Stimulated activated CD8-positive, alpha-beta memory T cell treated with anti-CD3 and anti-CD28 coated beads, Interleukin-15, amount 100 ng/mL, for 1 hour (primary cell): ENCODE measurements at regions not wholly inside any gene's neighbourhood (a gene's known extent, or its start where the extent isn't known, plus 50 kb on each side); places are given as distances from the start of the nearest gene placed in this dataset.
"Not testable (repeated sequence)": the region's sequence is repeated elsewhere in the genome, so short reads cannot be mapped to it uniquely, and the experiment has no call there.

ENCODE experiments used
- DNase-seq: peaks from one replicate; pipeline ENCODE4 v3.0.0-alpha.2; 2020; ENCODE audit warnings: low read depth

DNA sequence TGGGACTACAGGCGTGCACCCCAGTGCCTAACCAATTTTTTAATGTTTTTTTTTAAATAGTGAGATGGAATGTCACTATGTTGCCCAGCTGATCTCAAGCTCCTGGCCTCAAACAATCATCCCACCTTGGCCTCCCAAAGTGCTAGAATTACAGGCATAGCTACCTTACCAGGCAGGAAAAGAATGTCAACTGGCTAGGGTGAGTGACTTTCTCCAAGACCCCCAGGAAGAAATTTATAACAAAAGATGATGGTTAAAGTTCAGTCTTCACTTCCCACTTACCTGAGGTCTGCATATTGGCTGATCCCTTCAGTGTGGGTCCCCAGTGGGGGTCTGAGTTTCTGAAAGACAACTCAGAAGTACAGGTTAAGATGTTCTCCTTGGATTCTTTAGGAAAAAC is 893.0 kb downstream of the UQCRFS1 start:
- DNase-seq = no peak

DNA sequence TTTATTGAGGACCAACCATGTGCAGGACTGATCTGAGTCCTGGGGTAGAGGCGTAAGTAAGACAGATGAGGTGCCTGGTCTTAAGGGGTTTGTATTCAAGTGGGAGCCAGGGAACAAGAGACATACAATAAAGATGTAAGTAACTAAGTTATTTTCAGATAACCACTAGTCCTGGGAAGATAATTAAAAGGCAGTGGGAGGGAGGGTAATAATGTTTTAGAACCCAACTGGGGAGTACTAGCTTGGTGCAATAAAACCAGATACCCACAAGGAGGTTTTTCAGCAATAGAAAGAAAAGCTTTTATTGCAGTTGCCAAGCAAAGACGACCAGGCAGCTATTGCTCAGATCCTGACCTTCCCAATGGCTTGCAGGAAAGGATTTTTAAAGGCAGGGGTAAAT is 893.7 kb downstream of the UQCRFS1 start:
- DNase-seq = no peak

DNA sequence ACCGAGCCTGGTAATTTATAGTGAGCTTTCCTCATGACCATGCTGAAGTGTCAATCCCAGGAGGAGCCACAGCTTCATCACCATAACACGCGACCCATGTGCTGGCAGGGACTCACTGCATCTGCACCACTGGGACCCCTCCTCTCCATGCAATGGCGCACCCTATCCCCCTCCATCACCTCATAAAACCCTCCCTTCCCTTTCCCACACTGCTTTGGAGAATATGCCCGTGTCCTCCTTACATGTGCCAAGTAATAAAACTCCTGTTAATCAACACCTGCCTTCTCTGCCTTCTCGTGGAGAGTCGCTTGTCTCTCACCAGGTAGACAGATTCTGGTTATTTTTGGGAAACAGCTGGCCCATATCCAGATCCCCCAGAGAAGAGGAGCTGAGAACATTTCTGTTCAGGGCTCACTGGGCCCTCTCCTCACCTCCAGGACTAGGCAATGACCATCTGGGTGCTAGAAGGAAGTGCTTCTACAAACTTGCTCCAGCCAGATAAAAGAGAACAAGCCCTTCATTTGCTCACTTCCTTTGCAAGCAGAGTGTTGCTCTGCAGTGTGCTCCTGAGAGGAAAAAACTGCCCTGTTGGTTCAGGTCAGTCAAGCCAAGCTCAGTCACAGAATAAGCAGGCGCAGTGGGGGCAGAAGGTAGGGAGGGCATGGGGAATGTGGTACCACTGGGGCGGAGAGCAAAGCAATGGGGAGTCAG is 894.3 kb downstream of the UQCRFS1 start:
- no peak for DNase-seq

DNA sequence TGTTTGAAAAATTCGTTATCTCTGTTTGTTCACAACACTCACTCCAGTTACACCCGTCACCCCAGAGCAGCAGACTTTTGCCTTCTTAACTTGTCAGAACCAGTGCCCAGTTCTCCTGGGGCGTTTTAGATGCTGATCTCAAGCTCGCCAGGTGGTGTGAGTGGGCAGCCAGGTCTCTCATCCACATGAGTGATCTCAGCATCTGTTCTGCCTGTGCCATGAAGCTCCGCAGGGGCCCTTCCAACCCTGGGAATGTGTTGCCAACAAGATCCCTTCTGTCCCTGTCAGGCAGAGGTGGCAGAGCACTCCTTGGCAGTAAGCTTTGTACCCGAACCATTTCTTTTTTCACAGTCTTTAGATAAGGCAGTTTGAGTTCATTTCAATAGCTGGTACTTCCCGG is 896.5 kb downstream of the UQCRFS1 start:
- DNase-seq = no peak

DNA sequence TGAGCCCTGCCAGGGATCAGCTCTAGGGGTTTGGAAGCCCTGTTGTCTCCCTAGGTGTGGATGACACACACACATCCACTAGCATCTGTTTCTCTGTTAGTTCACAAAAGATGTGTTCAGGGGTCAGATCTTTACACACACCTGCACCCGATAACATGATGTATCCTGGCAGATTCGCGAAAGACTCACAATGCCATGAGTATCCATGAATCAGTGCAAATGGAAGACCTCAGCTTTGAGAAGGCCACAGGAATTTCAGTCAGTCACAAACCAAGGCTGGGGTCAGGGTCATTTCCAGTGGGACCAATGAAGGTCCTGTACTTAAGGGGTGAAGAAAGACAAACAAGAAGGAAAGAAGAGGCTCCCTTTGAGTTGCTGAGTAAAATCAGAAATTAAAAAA is 898.2 kb downstream of the UQCRFS1 start:
- no peak for DNase-seq

DNA sequence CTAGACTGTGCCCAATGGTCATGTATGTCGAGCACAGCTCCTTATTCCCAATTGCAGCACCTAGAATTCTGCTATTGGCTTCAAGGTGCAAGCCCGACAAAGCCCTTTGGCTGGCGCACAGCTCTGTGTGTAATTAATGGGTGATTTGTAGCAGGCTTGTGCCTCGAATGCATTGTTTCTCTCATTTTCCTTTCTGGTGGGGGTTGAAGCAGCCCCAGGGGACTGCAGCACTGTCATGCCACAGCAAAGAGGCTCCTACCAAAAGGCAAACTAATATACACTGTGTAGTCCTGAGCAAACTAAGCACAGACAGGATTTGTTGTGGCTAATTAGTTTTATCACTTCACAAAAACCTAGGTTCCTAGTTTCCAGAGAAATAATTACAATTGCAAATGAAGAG is 898.7 kb downstream of the UQCRFS1 start:
- DNase-seq = no peak

DNA sequence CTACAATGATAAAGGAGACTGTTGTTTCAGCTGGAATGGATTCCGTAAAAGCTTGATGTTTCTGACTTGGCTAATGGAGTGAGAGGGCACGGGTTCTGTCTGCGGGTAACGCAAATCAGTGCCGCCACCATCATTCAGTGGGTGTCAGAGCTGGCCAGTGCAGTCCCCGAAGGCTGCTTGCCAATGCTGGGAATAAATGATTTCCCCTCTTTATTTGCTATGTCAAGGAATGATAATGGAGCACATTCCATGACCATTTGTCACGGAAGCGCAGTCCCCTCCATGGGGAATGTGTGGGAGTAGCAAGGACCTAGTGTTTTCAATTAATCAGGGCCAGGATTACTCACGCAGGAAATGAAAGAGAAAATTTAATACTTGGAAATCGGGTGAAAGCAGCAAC is 899.3 kb downstream of the UQCRFS1 start:
- no peak for DNase-seq

DNA sequence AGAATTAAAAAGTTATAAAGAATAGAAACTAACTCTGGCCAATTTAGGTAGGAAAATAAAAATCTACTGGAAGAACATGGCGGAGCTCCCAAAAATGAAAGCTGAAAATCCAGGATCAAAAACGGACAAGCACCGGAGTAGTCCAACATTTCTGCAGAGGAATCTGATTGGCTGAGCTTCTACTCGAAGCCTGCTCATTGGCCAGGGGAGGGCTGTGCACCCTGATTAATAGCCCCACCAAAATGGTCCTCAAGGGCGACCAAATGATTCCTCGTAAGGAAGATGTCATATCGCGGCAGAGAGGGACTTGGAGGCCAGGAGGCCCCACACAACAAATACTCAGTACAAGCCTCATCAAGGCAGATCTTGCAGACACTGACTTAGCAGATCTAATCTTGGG is 900.7 kb downstream of the UQCRFS1 start:
- DNase-seq = no peak

DNA sequence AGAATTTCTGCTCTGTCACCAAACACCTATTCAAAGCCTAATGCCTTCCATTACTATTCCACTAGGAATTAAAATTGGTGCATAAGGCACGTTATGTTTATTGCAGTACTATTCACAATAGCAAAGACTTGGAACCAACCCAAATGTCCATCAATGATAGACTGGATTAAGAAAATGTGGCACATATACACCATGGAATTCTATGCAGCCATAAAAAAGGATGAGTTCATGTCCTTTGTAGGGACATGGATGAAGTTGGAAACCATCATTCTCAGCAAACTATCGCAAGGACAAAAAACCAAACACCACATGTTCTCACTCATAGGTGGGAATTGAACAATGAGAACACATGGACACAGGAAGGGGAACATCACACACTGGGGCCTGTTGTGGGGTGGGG is 902.1 kb downstream of the UQCRFS1 start:
- not testable (repeated sequence) for DNase-seq

DNA sequence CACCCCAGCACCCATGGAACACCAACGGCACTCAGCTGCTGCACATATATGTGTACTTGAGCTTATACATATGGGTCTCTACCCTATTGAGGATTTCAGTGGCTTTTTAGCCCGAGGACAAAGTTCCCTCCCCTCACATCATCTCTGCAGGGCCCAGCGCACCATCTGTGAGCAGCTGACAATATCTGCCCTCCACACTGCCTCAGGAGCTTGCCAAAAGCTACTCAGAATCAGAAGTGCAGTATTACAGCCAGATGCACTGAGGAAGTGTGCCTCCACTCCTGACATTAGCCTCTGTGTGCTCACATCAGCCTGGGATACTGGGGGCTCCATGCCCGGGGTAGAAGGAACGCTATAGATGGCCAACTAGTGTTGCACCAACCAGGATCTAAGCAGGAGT is 903.9 kb downstream of the UQCRFS1 start:
- DNase-seq = no peak

DNA sequence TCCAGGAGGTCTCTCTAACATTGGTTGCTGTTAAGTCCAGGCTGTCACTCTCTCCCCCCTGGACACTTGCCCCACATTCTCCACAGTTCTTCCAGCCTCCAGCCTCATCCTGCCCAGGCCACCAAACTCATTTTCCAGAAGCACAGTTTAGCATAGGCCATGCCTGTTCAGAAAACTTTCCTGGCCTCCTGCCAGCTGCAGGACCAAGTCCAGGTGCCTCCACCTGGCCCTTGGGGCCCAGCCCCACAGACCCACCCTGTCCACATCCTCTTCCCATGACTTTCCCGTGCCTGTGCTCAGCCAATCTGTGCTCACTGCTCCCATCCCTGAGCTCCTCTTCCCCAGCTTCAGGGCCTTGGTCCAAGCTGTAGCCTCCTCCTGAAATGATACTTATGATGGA is 905.0 kb downstream of the UQCRFS1 start:
- DNase-seq = no peak

DNA sequence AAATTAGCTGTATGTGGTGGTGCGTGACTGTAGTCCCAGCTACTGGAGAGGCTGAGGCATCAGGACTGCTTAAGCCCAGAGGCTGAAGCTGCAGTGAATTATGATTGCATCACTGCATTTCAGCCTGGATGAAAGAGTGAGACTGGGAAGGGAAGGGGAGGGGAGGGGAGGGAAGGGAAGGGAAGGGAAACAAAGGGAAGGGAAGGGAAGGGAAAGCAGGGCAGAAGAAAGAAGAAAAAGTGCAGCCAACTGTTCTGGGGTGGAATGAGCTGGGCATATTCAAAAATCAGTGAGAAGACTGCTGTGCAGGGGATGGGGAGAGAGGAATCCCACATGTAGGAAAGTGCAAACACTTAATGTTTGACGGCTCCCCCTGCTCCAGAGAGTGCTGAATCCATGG is 905.5 kb downstream of the UQCRFS1 start:
- no peak for DNase-seq

DNA sequence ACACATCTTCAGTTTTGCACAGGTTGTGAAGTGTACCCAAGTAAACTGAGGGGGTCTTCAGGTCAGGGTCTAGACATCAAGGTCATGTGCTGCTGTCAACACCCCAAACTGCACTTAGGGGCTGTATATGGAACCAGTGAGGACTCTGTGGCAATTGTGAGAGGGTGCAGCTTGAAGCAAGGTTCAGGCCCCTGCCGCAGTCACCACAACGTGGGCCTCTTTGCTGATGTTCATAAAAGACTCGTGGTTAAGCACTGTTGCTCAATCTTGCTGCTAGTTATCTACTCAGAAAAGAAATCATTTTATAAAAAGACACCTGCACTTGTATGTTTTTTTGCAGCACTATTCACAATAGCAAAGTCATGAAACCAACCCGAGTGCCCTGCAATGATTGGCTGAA is 907.4 kb downstream of the UQCRFS1 start:
- DNase-seq = no peak

DNA sequence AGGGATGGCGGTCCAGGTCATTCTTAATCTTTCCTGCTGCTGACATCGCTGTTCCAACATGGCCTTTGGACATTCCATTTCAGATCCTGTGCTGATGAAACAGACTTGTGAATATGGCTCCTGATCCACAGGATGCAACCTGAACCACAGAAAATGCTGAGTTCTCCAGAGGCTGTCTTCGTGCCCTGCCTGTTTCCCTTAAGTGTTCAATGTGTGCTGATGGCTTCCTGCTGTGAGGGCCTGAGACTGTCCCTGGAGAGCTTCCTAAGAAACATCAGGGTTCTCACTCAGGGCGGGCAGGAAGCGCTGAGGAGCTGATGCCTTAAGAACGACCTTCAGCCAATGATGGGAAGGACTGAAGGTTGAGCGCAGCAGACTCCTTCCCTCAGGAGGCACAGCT is 909.4 kb downstream of the UQCRFS1 start:
- no peak for DNase-seq

DNA sequence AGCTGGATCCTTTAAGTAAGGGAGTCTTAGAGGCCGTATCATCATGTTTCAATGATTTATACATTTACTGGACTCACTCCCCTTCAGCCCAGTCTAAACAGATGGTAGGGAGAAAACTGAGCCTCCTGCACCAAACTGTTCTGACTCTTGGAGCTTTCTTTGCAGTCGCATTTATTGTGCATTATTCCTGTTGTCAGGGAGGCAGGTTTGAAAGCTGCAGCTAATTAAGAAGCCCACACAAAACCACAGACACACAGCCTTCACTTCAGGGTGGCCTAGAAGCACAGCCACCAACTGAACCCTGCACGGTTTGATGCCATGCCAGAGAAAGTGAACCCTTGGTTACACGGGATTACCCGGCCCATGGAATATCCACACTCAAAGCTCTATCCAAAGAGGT is 911.0 kb downstream of the UQCRFS1 start:
- no peak for DNase-seq

DNA sequence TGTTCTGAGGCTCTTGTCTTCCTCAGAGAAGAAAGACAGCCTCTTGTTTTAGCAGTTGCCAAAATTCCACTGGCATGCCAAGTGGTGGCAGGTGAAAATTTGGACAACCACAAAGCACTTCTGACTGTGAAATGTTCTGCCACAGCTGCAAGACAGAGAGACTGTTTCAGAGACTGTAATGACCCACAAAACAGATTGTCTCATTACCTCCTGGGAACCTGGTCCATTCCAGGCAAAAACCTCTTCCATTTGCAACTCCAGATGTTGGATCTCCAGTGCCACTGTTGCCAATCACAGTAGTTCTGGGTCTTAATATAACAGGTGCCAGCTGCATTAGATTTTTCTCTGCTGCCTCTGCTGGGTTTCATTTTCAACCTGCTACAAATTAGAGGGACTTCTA is 911.5 kb downstream of the UQCRFS1 start:
- DNase-seq = no peak

DNA sequence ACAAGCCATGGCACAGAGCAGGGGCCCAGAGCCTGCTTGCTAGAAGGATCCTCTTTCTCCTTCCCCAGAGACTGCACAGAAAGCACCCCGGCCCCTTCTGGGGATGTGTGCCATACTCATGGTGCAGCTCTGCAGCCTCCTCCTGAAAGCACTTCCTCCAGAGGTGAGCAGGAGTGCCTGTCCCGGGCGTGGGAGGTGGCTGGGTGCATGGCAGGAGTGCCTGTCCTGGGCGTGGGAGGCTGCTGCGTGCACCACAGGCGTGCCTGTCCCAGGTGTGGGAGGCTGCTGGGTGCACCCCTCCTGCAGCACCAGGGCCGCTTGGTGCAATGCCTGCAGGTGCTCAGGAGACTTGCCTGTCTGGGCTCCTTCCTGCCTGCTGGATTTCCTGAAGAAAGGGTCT is 913.3 kb downstream of the UQCRFS1 start:
- no peak for DNase-seq

DNA sequence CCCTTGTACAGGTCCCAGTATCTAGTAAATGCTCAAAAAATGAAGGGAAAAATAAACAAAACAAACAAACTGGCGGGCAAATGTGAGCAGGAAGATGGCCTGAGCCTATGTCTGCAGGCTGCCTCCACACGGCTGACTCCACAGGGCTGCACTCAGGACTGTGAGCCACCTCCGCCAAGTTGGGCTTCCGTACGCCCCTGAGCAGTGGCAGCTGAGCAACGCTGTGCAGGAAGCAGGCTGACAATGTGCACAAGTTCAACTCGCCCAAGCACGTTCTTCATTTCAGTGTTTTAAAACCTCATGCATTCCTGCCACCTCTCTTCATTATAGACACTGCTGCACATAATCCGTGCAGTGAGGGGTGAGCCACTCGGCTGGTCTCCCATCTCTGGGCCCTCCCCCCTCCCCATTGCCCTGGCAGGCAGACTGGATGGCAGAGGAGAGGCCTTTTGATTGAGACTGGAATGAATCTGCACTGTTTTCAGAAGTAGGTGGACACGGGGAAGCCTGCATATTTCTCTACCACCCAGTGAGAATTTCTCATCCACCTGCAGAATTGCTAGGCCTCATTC is 915.3 kb downstream of the UQCRFS1 start:
- no peak for DNase-seq

DNA sequence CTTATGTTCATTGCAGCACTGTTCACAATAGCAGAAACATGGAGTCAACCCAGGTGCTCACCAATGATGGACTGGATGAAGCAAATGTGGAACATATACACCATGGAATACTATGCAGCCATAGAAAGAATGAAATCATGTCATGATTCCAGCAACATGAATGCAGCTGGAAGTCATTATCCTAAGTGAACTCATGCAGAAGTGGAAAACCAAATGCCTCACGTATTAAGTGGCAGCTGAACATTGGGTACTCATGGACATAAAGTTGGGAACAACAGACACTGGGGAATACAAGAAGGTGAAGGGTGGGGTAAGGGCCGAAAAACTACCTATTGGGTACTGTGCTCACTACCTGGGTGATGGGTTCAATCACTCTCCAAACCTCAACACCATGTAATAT is 915.9 kb downstream of the UQCRFS1 start:
- DNase-seq = no peak

DNA sequence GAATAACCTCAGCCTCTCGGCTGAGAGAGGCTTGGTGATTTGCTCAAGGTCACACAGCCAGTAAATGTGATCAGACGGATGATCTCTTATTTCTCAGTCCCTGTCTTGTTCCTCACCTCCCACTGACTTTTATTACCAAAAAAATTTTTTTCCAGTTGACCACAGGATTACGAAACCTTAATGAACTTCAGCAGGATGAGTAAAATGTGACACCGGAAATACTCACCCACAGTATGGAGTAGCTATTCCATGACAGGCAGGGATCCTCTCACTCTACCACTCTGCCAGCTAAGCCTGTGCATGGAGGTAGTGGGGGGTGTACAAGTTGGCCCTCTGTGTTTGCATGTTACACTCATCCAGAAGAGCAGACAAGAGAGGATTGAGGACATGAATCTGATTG is 916.4 kb downstream of the UQCRFS1 start:
- DNase-seq = no peak

DNA sequence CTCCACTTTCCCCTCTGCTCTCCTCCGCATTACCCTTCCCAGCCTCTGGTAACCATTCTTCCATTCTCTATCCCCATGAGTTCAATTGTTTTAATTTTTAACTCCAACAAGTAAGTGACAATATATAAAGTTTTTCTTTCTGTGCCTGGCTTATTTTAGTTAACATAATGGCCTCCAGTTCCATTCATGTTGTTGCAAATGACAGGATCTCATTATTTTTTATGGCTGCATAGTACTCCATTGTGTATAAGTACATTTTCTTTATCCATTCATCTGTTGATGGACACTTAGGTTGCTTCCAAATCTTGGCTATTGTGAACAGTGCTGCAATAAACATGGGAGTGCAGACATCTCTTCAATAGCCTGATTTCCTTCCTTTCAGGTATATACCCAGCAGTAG is 918.0 kb downstream of the UQCRFS1 start:
- DNase-seq = not testable (repeated sequence)

DNA sequence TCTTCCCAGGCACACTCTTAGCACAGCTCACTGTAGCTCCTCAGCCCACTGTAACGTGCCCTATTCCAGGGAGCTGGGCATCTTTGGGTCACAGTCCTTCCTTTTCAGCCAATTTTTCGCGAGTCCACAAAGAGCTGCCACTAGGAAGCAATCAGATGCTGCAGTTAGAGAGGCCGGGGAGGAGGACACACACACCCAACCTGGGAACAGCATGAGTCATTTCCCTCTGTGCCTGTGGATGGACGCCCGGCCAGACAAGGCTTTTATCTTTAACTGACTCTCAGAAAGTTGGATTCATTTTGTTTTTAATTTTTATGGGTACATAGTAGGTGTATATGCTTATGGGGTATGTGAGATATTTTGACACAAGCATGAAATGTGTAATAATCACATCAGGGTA is 918.6 kb downstream of the UQCRFS1 start:
- no peak for DNase-seq

DNA sequence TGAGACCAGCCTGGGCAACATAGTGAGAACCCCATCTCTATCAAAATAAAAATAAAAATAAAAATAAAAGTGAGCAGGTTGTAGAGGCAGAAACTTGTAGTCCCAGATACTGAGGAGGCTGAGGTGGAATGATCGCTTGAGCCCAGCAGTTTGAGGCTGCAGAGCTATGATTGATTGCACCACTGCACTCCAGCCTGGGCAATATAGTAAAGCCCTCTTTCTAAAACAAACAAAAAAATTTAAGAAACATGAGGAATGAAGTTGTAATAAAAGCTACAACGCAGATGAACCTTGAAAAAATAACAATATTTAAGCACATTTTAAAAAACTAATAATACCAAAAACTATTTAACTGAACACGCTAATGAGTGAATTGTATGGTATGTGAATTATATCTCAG is 919.3 kb downstream of the UQCRFS1 start:
- DNase-seq = no peak

DNA sequence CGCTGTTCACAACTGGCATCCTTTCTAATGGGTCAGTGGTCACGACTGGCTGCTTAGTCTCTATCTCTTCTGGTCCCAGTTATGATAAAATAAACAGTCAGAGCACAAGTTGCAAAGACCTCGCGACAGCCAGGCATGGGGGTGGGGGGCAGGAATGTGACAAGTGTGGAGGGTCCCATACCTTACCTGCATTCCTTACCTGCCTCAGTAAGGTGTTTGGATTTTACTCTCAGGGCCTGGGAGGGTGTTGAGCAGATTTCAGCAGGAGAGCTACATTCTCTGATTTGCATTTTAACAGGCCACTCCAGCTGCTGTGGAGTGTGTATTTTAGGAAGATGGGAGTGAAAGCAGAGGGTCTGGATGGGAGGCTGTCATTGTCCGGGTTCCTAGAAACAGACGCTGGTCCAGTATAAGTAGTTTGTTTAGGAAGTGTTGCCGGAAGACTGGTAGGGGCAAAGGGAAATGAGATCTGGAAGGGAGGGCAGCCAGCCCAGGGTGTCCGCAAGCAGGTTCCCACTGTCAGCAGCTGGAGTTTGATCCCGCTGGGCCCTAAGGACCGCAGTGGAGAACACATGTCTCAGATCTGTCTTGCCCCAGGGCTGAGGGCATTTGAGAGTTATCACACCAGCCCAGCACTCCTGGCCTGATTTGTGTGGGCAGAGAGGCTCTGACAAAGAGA is 920.0 kb downstream of the UQCRFS1 start:
- DNase-seq = no peak
